Skeletal muscle satellite cell (primary cell): ENCODE measurements at regions not wholly inside any gene's neighbourhood (a gene's known extent, or its start where the extent isn't known, plus 50 kb on each side); places are given as distances from the start of the nearest gene placed in this dataset.

Experiments used
- H3K27me3 ChIP-seq: 2 replicates; pipeline ENCODE4 v1.7.0; 2013; ENCODE audit warnings: low read length; ENCODE audit not compliant: control insufficient read depth, insufficient read depth
- H3K36me3 ChIP-seq: 2 replicates; pipeline ENCODE4 v1.7.0; 2013; ENCODE audit warnings: mild to moderate bottlenecking, control low read depth, low read length; ENCODE audit not compliant: insufficient read depth
- H3K4me1 ChIP-seq: 2 replicates; pipeline ENCODE4 v1.7.0; 2013; ENCODE audit warnings: low read length; ENCODE audit not compliant: control insufficient read depth, insufficient read depth
- H3K4me2 ChIP-seq: 2 replicates; pipeline ENCODE4 v1.7.0; 2013; ENCODE audit warnings: mild to moderate bottlenecking, low read length
- H3K4me3 ChIP-seq: 2 replicates; pipeline ENCODE4 v1.7.0; 2013; ENCODE audit warnings: low read length
- H3K9ac ChIP-seq: 2 replicates; pipeline ENCODE4 v1.7.0; 2013; ENCODE audit warnings: mild to moderate bottlenecking, low read depth, low read length, moderate library complexity
- H3K9me3 ChIP-seq: replicated peaks from 2 replicates; pipeline ENCODE4 v1.7.0; 2013; ENCODE audit warnings: mild to moderate bottlenecking, control low read depth, low read length

DNA sequence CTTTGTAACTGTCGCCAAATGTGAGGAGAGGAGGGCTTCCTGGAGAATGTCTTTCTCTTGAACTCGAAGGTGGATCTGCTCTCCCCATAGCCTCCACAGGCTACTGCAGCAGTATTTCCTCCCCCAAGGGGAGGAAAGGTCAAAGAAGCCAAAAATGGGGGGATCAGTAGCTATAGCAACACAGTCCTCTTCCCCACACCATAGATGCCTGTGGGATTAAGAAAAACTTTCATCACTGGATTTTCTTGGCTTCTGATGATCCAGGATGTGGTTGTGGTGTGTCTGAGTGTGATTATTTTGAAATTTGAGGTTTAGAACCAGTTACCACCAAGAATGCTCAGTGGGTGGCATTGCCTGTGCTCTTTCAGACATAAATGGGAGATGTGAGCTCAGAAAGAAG, 140.1 kb upstream of the SPACA1 start:
- peak overlapping the region; percentile 54 for H3K4me2 ChIP-seq
- no peak overlapping the region for H3K9ac ChIP-seq
- no peaks in the 10 kb centered on the region for H3K36me3 ChIP-seq
- peaks cover 5% of the 10 kb centered on the region for H3K9me3 ChIP-seq
- peaks cover 49% of the 10 kb centered on the region for H3K27me3 ChIP-seq
- H3K4me1 ChIP-seq, result peaks cover 35% of the 10 kb centered on the region
- no peak overlapping the region for H3K4me3 ChIP-seq

DNA sequence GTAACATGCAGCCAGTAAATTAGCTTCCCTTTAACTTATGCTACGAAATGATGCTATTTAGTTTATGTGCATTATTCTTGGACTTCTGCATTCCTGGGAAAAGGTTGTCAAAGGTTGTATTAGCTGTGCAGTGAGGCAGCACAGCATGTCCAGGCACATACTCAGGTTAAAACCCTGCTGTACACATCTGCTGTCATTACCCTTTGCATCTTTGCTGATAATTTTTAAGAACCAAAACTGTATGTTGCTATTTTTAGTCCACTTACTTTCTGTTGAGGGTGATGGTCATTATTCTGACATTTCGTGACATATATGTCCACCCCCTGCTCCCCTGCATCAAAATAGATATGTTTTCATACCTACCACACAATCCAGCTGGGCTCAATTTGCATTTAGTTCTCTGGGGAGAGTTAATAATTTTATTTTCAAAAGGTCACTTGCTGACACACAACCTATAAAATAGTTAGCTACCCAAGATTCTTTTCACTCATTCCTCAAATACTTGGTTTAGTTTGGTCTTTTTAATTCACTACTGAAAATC, 142.5 kb upstream of the SPACA1 start:
- Histone ChIP-seq H3K9ac (no peak overlapping the region), H3K4me3 (no peak overlapping the region), H3K36me3 (no peaks in the 10 kb centered on the region), H3K9me3 (no peaks in the 10 kb centered on the region), H3K4me1 (peaks cover 31% of the 10 kb centered on the region), H3K4me2 (no peak overlapping the region), H3K27me3 (peaks cover 60% of the 10 kb centered on the region)

DNA sequence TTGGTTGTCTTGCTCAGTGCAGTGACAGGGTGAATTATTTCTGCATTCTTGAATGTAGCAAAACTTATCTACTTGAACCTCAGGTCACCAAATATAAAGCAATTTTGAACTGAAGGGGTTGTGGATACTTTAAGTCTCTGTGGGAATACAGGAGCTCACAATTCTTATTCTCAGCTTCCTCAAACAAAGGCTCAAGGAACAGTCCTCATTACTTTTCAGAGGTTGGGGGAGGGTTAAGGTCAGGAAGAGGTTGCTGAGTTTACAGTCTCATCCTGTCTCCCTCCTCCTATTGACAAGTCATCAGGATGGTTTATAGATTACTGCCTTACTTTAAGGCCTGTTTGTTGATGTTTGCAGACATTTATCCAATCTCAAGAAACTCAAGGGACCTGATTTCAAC, 143.6 kb upstream of the SPACA1 start:
- no peak overlapping the region for H3K4me3 ChIP-seq
- peaks cover 71% of the 10 kb centered on the region for H3K27me3 ChIP-seq
- no peak overlapping the region for H3K9ac ChIP-seq
- no peaks in the 10 kb centered on the region for H3K36me3 ChIP-seq
- H3K4me1 ChIP-seq, result peaks cover 20% of the 10 kb centered on the region
- no peaks in the 10 kb centered on the region for H3K9me3 ChIP-seq
- no peak overlapping the region for H3K4me2 ChIP-seq

GRCh38 chr6:87903323-87903722, 144.3 kb upstream of the SPACA1 start:
- H3K4me3 ChIP-seq, result no peak overlapping the region
- H3K4me2 ChIP-seq, result no peak overlapping the region
- H3K36me3 ChIP-seq, result no peaks in the 10 kb centered on the region
- H3K27me3 ChIP-seq, result peaks cover 75% of the 10 kb centered on the region
- no peaks in the 10 kb centered on the region for H3K9me3 ChIP-seq
- H3K4me1 ChIP-seq, result peaks cover 13% of the 10 kb centered on the region
- no peak overlapping the region for H3K9ac ChIP-seq

GRCh38 chr6:87902383-87902782, 145.3 kb upstream of the SPACA1 start:
- Histone ChIP-seq H3K9ac (no peak overlapping the region), H3K4me2 (no peak overlapping the region), H3K9me3 (no peaks in the 10 kb centered on the region), H3K27me3 (peaks cover 78% of the 10 kb centered on the region), H3K4me3 (no peak overlapping the region), H3K4me1 (peaks cover 9% of the 10 kb centered on the region), H3K36me3 (no peaks in the 10 kb centered on the region)

GRCh38 chr6:87901613-87902012, 146.0 kb upstream of the SPACA1 start:
- H3K4me2 ChIP-seq, result no peak overlapping the region
- H3K9ac ChIP-seq, result no peak overlapping the region
- peaks cover 83% of the 10 kb centered on the region for H3K27me3 ChIP-seq
- no peaks in the 10 kb centered on the region for H3K36me3 ChIP-seq
- H3K9me3 ChIP-seq, result no peaks in the 10 kb centered on the region
- H3K4me3 ChIP-seq, result no peak overlapping the region
- H3K4me1 ChIP-seq, result peaks cover 4% of the 10 kb centered on the region

- Histone ChIP-seq H3K9ac (no peak overlapping the region), H3K4me1 (peaks cover 4% of the 10 kb centered on the region), H3K9me3 (no peaks in the 10 kb centered on the region), H3K27me3 (peaks cover 75% of the 10 kb centered on the region), H3K4me3 (no peak overlapping the region), H3K36me3 (no peaks in the 10 kb centered on the region), H3K4me2 (no peak overlapping the region)
Measured at GRCh38 chr6:87900160-87900698, 147.4 kb upstream of the SPACA1 start.

- no peaks in the 10 kb centered on the region for H3K9me3 ChIP-seq
- no peaks in the 10 kb centered on the region for H3K36me3 ChIP-seq
- H3K9ac ChIP-seq, result no peak overlapping the region
- H3K27me3 ChIP-seq, result peaks cover 74% of the 10 kb centered on the region
- H3K4me2 ChIP-seq, result no peak overlapping the region
- H3K4me3 ChIP-seq, result no peak overlapping the region
- H3K4me1 ChIP-seq, result peaks cover 4% of the 10 kb centered on the region
Measured at GRCh38 chr6:87899499-87900147, 148.0 kb upstream of the SPACA1 start.

DNA sequence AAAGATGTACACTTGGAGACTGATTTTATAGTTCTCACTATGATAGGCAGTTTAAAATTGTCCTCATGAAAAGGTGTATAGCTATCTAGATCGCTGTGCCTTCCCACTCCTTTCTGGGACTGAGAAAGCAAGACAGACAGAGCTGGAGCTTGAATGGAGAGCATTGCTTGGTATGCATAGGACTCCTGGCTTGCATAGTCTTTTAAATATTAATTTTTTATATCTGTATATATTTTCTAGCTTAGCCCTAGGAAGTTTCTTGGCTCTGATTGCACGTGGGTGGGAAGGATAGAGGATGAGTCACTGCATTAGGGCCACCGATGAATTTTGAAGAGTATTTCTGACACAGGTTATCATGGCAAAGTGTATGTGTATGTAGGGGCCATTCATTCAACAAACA, 150.0 kb upstream of the SPACA1 start:
- no peak overlapping the region for H3K4me3 ChIP-seq
- no peak overlapping the region for H3K4me2 ChIP-seq
- H3K4me1 ChIP-seq, result peaks cover 4% of the 10 kb centered on the region
- no peak overlapping the region for H3K9ac ChIP-seq
- peaks cover 58% of the 10 kb centered on the region for H3K27me3 ChIP-seq
- no peaks in the 10 kb centered on the region for H3K36me3 ChIP-seq
- no peaks in the 10 kb centered on the region for H3K9me3 ChIP-seq

GRCh38 chr6:87897013-87897412, 150.6 kb upstream of the SPACA1 start:
- no peak overlapping the region for H3K4me2 ChIP-seq
- H3K27me3 ChIP-seq, result peaks cover 52% of the 10 kb centered on the region
- H3K9ac ChIP-seq, result no peak overlapping the region
- H3K4me3 ChIP-seq, result no peak overlapping the region
- H3K9me3 ChIP-seq, result no peaks in the 10 kb centered on the region
- no peaks in the 10 kb centered on the region for H3K36me3 ChIP-seq
- H3K4me1 ChIP-seq, result peaks cover 4% of the 10 kb centered on the region

DNA sequence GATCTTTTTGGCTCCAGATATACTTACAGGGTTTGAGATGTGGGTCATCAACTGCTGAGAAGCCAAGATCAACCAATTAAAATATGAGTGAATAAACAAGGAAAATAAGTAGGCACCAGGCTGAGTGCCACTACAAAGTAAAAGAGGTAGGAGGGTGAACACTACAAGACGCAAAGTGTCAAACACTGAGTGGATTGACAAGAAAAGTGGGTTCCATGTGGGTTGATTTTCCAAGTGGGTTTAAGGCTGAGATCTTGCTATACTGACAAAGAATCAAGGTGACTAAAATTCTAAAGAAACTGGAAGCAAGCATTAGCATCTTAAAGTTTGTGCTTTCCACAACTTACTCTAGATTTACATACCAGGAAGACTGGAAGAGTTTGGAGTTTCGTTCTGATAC, 160.4 kb upstream of the SPACA1 start:
- Histone ChIP-seq H3K4me1 (no peaks in the 10 kb centered on the region), H3K36me3 (no peaks in the 10 kb centered on the region), H3K27me3 (peaks cover 73% of the 10 kb centered on the region), H3K4me3 (no peak overlapping the region), H3K9me3 (no peaks in the 10 kb centered on the region), H3K9ac (no peak overlapping the region), H3K4me2 (no peak overlapping the region)

DNA sequence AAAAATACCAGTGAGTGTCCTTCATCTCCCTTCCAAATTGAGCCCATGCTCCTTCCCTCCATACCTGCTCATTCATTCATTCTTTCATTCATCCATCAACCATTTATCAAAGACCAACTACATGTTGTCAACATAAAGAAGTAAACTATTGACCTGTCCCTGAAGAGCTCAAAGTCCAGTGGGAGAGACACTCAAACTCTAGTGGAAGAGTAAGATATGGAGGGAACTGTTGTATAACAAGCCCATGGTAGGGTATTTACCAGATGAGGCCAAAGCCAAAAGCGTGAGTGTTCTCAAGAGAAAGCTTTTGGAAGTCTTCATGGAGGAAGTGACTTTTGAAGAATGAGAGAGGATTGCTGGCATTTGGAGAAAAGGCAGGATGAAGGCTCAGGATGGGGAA, 163.4 kb upstream of the SPACA1 start:
- Histone ChIP-seq H3K4me3 (no peak overlapping the region), H3K4me1 (no peaks in the 10 kb centered on the region), H3K4me2 (no peak overlapping the region), H3K36me3 (no peaks in the 10 kb centered on the region), H3K9ac (no peak overlapping the region), H3K9me3 (no peaks in the 10 kb centered on the region), H3K27me3 (peaks cover 84% of the 10 kb centered on the region)
